ENCODE measurements at regions not wholly inside any gene's neighbourhood (a gene's known extent, or its start where the extent isn't known, plus 50 kb on each side); places are given as distances from the start of the nearest gene placed in this dataset.

- DNase-seq, result no peak
Observed at GRCh38 chr13:99892866-99893504, 78.6 kb downstream of the ZIC5 start.

GRCh38 chr13:99892196-99892613 lies 79.4 kb downstream of the ZIC5 start:
- no peak for DNase-seq

- no peak for DNase-seq
Observed at GRCh38 chr13:99886706-99887105, 84.9 kb downstream of the ZIC5 start.

- DNase-seq, result no peak
Observed at GRCh38 chr13:99884913-99885312, 86.7 kb downstream of the ZIC5 start.

GRCh38 chr13:99883805-99884204 lies 87.8 kb downstream of the ZIC5 start:
- DNase-seq, result no peak

- no peak for DNase-seq
Observed at GRCh38 chr13:99878921-99879610, 92.5 kb downstream of the ZIC5 start.

- DNase-seq, result no peak
Observed at GRCh38 chr13:99876651-99877050, 94.9 kb downstream of the ZIC5 start.

- no peak for DNase-seq
Observed at GRCh38 chr13:99875391-99875790, 96.2 kb downstream of the ZIC5 start.

GRCh38 chr13:99873832-99874430 lies 97.6 kb downstream of the ZIC5 start:
- DNase-seq, result no peak

- no peak for DNase-seq
Observed at GRCh38 chr13:99873141-99873540, 98.4 kb downstream of the ZIC5 start.

- DNase-seq, result no peak
Observed at GRCh38 chr13:99871249-99871898, 100.2 kb downstream of the ZIC5 start.

- no peak for DNase-seq
Observed at GRCh38 chr13:99870541-99870940, 101.0 kb downstream of the ZIC5 start.

- no peak for DNase-seq
Observed at GRCh38 chr13:99869830-99870229, 101.7 kb downstream of the ZIC5 start.

GRCh38 chr13:99868767-99869166 lies 102.8 kb downstream of the ZIC5 start:
- no peak for DNase-seq

- no peak for DNase-seq
Observed at GRCh38 chr13:99867535-99868257, 103.9 kb downstream of the ZIC5 start.

GRCh38 chr13:99866781-99867180 lies 104.8 kb downstream of the ZIC5 start:
- DNase-seq, result no peak

- DNase-seq, result no peak
Observed at GRCh38 chr13:99865420-99865930, 106.1 kb downstream of the ZIC5 start.

- DNase-seq, result no peak
Observed at GRCh38 chr13:99864627-99864990, 107.0 kb downstream of the ZIC5 start.

GRCh38 chr13:99863789-99864626 lies 107.6 kb downstream of the ZIC5 start:
- DNase-seq, result no peak

- no peak for DNase-seq
Observed at GRCh38 chr13:99862244-99862643, 109.3 kb downstream of the ZIC5 start.

- DNase-seq, result no peak
Observed at GRCh38 chr13:99861771-99862170, 109.8 kb downstream of the ZIC5 start.

GRCh38 chr13:99860745-99861144 lies 110.8 kb downstream of the ZIC5 start:
- no peak for DNase-seq
